ENCODE measurements at regions not wholly inside any gene's neighbourhood (a gene's known extent, or its start where the extent isn't known, plus 50 kb on each side); places are given as distances from the start of the nearest gene placed in this dataset.

- DNase-seq: no peak
These were observed 78.1 kb upstream of the CD93 start for GRCh38 chr20:23164176-23164601.

- DNase-seq: no peak
These were observed 77.4 kb upstream of the CD93 start for GRCh38 chr20:23163562-23163961.

- DNase-seq: no peak
These were observed 76.8 kb upstream of the CD93 start for GRCh38 chr20:23162887-23163286.

GRCh38 chr20:23161968-23162696 lies 76.0 kb upstream of the CD93 start:
- DNase-seq: no peak

- DNase-seq: no peak
These were observed 75.2 kb upstream of the CD93 start for GRCh38 chr20:23161244-23161891.

GRCh38 chr20:23160536-23161243 lies 74.6 kb upstream of the CD93 start:
- no peak for DNase-seq

- DNase-seq: no peak
These were observed 73.8 kb upstream of the CD93 start for GRCh38 chr20:23159947-23160318.

GRCh38 chr20:23159256-23159946 lies 73.3 kb upstream of the CD93 start:
- DNase-seq: no peak

GRCh38 chr20:23157734-23158133 lies 71.6 kb upstream of the CD93 start:
- no peak for DNase-seq

GRCh38 chr20:23156842-23157423 lies 70.8 kb upstream of the CD93 start:
- no peak for DNase-seq

- DNase-seq: no peak
These were observed 70.2 kb upstream of the CD93 start for GRCh38 chr20:23156170-23156841.

- DNase-seq: no peak
These were observed 69.0 kb upstream of the CD93 start for GRCh38 chr20:23155141-23155590.

GRCh38 chr20:23153696-23154341 lies 67.7 kb upstream of the CD93 start:
- no peak for DNase-seq

GRCh38 chr20:23152902-23153301 lies 66.8 kb upstream of the CD93 start:
- no peak for DNase-seq

GRCh38 chr20:23152308-23152892 lies 66.3 kb upstream of the CD93 start:
- DNase-seq: no peak

- no peak for DNase-seq
These were observed 65.8 kb upstream of the CD93 start for GRCh38 chr20:23151885-23152284.

GRCh38 chr20:23151008-23151703 lies 65.0 kb upstream of the CD93 start:
- DNase-seq: no peak

GRCh38 chr20:23150304-23151007 lies 64.3 kb upstream of the CD93 start:
- no peak for DNase-seq

- no peak for DNase-seq
These were observed 63.6 kb upstream of the CD93 start for GRCh38 chr20:23149623-23150279.

All from NCI-H526 treated with DMSO at 0.1 percent for 48 hours (cell line).